Transverse colon (tissue), 4 donors: ENCODE measurements at regions not wholly inside any gene's neighbourhood (a gene's known extent, or its start where the extent isn't known, plus 50 kb on each side); places are given as distances from the start of the nearest gene placed in this dataset.
"Not testable (repeated sequence)": the region's sequence is repeated elsewhere in the genome, so short reads cannot be mapped to it uniquely, and the experiment has no call there.

ENCODE experiments used
- DNase-seq: peaks from one replicate; pipeline ENCODE4 v3.0.0-alpha.2; 2019
- H3K27ac ChIP-seq, 4 donors: fragments of 200-600 bp; sonication (generic); 2 replicates each; pipeline ENCODE4 v1.5.1; 2016 to 2018; ENCODE audit warnings: inconsistent platforms in 4 of 4
- H3K27me3 ChIP-seq: fragments of 200-600 bp; sonication (generic); 2 replicates; pipeline ENCODE4 v1.5.1; 2017; ENCODE audit warnings: inconsistent platforms
- H3K36me3 ChIP-seq, 4 donors: fragments of 200-600 bp; sonication (generic); 2 replicates each; pipeline ENCODE4 v1.5.1; 2017 to 2019; ENCODE audit warnings: inconsistent platforms in 4 of 4
- H3K4me1 ChIP-seq, 4 donors: fragments of 200-600 bp; sonication (generic); 2 replicates each; pipeline ENCODE4 v1.5.1; 2017 to 2020; ENCODE audit warnings: inconsistent platforms in 4 of 4
- H3K4me3 ChIP-seq, 4 donors: fragments of 200-600 bp; sonication (generic); 1 replicate in 1 of 4; 2 replicates in 3 of 4; pipeline versions ENCODE4 v1.5.1 to v1.6.1; 2017 to 2019; ENCODE audit warnings: inconsistent platforms in 4 of 4
- H3K9me3 ChIP-seq, 2 donors: fragments of 200-600 bp; sonication (generic); 2 replicates each; pipeline ENCODE4 v1.5.1; 2017 to 2019; ENCODE audit warnings: inconsistent platforms in 2 of 2
- EP300 ChIP-seq: sonication (generic); formaldehyde crosslinking; IDR thresholded peaks from one replicate; pipeline ENCODE4 v1.6.1; 2017; ENCODE audit warnings: antibody characterized with exemption, low read depth
- POLR2A ChIP-seq: fragments of 450-650 bp; IDR thresholded peaks from one replicate; pipeline ENCODE4 v1.6.1; 2016; ENCODE audit warnings: antibody characterized with exemption, mild to moderate bottlenecking, moderate library complexity
- POLR2AphosphoS5 ChIP-seq, 3 donors: sonication (generic); formaldehyde crosslinking; IDR thresholded peaks; one replicate each; pipeline ENCODE4 v1.6.1; 2016; ENCODE audit warnings: antibody characterized with exemption in 3 of 3
- WGBS, 2 donors: methylation state at CpG; one replicate each; pipeline ENCODE4 v1.1.5; 2018; ENCODE audit warnings: low coverage in 1 of 2; 5-methylcytosine and 5-hydroxymethylcytosine counted together
- in situ Hi-C, 4 donors: fragments of 200-750 bp; cut with MboI; loops; one replicate each; pipeline versions ENCODE4 v1.15.0 to v1.15.1; 2017; ENCODE audit warnings: low sequenced_read_pairs in 3 of 4, low pct_ligation_motif_present in 1 of 4, low pct_unique_long_range_greater_than_20kb in 1 of 4
- intact Hi-C: fragments of 100-400 bp; cut with DNase I; formaldehyde crosslinking; loops from one replicate; pipeline ENCODE4 v1.15.1; 2023; ENCODE audit warnings: low total_unique reads
- TF ChIP-seq, protein P1 (sequence below), 5 experiments: fragments of 200-600 bp in 3 of 5; fragments of 450-650 bp in 2 of 5; sonication (generic) in 3 of 5; IDR thresholded peaks; 1 replicate in 2 of 5; 2 replicates in 3 of 5; pipeline ENCODE4 v1.5.1; 2016 to 2017; ENCODE audit warnings: antibody characterized with exemption in 5 of 5, inconsistent platforms in 3 of 5, mild to moderate bottlenecking in 2 of 5, moderate library complexity in 1 of 5

DNA sequence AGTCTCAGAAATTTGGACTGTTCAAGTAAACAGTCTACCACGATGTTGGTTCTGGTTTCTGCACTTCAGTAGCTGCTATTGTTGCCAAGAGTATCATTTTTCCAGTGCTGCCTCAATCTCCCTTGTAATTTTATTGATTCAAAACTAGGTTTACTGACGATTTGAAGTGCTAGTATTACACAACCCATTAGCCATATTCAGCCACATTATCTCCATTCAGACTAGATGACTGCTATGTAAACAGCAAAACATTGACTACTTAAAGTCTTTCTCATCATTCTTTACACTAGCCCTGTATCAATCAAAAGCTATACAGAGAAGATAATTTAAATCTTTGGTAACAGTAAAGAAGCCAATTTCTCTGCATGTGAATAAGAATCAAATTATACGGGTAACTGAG is 102.0 kb upstream of the TSLP start:
- in situ Hi-C loops = no loop called here
- WGBS, 2 donors = 43% methylated on average over 3 of the region's 3 CpGs
- intact Hi-C loops = no loop called here

DNA sequence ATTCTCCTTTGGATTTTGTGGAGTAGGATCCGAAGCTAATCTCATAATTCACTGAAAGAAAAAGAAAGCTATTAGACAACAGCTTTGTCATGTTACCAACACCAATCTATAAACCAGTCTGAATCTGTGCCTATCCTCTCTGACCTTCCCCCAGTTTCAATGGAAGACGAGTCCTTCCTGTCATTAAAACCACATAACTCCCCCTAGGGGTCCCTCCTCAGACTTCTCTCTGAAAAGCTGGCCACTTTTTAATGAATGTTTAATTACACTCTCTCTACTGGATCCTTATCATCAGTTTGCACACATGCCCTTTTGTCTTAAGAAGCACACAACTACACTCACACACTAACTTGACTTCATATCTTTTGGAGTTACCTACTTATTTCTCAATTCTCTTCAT is 98.0 kb upstream of the TSLP start:
- WGBS, 2 donors = 50 to 100% methylated on average over 1 to 2 of the region's 2 CpGs
- DNase-seq = no peak
- in situ Hi-C loops = no loop called here
- Histone ChIP-seq H3K4me1 (no peaks in the 10 kb centered on the region), H3K27ac (no peak overlapping the region), H3K9me3 (no peaks in the 10 kb centered on the region), H3K4me3 (no peak overlapping the region), H3K36me3 (no peaks in the 10 kb centered on the region), H3K27me3 (no peaks in the 10 kb centered on the region)
- intact Hi-C loops = no loop called here
- TF ChIP-seq POLR2AphosphoS5 (IDR thresholded peaks at IDR 0.05) = no peak
- TF ChIP-seq, protein P1, sequence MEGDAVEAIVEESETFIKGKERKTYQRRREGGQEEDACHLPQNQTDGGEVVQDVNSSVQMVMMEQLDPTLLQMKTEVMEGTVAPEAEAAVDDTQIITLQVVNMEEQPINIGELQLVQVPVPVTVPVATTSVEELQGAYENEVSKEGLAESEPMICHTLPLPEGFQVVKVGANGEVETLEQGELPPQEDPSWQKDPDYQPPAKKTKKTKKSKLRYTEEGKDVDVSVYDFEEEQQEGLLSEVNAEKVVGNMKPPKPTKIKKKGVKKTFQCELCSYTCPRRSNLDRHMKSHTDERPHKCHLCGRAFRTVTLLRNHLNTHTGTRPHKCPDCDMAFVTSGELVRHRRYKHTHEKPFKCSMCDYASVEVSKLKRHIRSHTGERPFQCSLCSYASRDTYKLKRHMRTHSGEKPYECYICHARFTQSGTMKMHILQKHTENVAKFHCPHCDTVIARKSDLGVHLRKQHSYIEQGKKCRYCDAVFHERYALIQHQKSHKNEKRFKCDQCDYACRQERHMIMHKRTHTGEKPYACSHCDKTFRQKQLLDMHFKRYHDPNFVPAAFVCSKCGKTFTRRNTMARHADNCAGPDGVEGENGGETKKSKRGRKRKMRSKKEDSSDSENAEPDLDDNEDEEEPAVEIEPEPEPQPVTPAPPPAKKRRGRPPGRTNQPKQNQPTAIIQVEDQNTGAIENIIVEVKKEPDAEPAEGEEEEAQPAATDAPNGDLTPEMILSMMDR (IDR thresholded peaks at IDR 0.05) = no peak
- no peak for TF ChIP-seq POLR2A
- no peak for TF ChIP-seq EP300

More for the DNA sequence above, 102.0 kb upstream of the TSLP start:
- Histone ChIP-seq H3K27me3 (no peaks in the 10 kb centered on the region), H3K36me3 (no peaks in the 10 kb centered on the region), H3K9me3 (no peaks in the 10 kb centered on the region), H3K4me3 (no peak overlapping the region), H3K4me1 (no peaks in the 10 kb centered on the region), H3K27ac (no peak overlapping the region)
- no peak for TF ChIP-seq POLR2A
- TF ChIP-seq POLR2AphosphoS5 (IDR thresholded peaks at IDR 0.05) = no peak
- TF ChIP-seq, protein P1 (IDR thresholded peaks at IDR 0.05) = no peak
- TF ChIP-seq EP300 = no peak
- DNase-seq = no peak

DNA sequence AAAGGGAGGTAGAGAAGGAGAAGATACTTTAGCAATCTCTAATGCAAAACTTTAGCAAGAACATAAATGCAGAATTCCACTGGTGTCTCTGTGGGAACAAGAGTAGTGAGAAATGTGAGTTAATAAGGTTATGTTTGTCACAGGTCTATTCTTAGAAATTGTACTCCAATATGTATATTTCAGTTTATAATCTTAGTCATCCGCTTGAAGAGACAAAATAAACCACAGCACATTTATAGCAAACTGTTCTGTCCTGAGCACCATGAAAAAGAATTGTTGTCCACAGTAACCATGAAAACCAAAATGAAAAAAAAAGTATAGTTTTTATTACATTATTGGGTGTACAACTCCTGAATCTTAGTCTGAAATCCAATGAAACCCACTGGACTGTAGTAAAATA is 93.6 kb upstream of the TSLP start:
- DNase-seq = no peak
- TF ChIP-seq POLR2AphosphoS5 (IDR thresholded peaks at IDR 0.05) = no peak
- no peak for TF ChIP-seq POLR2A
- no peak for TF ChIP-seq EP300
- Histone ChIP-seq H3K36me3 (no peaks in the 10 kb centered on the region), H3K4me1 (no peaks in the 10 kb centered on the region), H3K4me3 (no peak overlapping the region), H3K9me3 (peaks cover 0 to 6% of the 10 kb centered on the region in 2 donors), H3K27ac (no peak overlapping the region), H3K27me3 (no peaks in the 10 kb centered on the region)
- intact Hi-C loops = no loop called here
- 64 to 67% methylated on average over 1 of the region's 1 CpG for WGBS, 2 donors
- in situ Hi-C loops = no loop called here

DNA sequence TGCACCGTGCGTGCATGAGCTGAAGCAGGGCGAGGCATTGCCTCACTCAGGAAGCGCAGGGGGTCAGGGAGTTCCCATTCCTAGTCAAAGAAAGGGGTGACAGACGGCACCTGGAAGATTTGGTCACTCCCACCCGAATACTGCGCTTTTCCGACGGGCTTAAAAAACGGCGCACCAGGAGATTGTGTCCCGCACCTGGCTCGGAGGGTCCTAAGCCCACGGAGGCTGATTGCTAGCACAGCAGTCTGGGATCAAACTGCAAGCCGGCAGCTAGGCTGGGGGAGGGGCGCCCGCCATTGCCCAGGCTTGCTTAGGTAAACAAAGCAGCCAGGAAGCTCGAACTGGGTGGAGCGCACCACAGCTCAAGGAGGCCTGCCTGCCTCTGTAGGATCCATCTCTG is 85.6 kb upstream of the TSLP start:
- in situ Hi-C loops, intact Hi-C loops, H3K36me3 ChIP-seq, H3K27ac ChIP-seq, H3K4me3 ChIP-seq, H3K27me3 ChIP-seq, DNase-seq, H3K4me1 ChIP-seq, H3K9me3 ChIP-seq: not testable (repeated sequence)
- 78 to 86% methylated on average over 6 to 19 of the region's 19 CpGs for WGBS, 2 donors

DNA sequence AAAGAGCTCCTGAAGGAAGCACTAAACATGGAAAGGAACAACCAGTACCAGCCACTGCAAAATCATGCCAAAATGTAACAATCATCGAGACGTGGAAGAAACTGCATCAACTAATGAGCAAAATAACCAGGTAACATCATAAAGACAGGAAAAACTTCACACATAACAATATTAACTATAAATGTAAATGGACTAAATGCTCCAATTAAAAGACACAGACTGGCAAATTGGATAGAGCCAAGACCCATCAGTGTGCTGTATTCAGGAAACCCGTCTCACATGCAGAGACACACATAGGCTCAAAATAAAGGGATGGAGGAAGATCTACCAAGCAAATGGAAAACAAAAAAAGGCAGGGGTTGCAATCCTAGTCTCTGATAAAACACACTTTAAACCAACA is 83.9 kb upstream of the TSLP start:
- H3K27ac ChIP-seq, DNase-seq, intact Hi-C loops, H3K36me3 ChIP-seq, H3K4me1 ChIP-seq, H3K27me3 ChIP-seq, in situ Hi-C loops, H3K4me3 ChIP-seq, H3K9me3 ChIP-seq: not testable (repeated sequence)
- 73 to 90% methylated on average over 3 of the region's 3 CpGs for WGBS, 2 donors

DNA sequence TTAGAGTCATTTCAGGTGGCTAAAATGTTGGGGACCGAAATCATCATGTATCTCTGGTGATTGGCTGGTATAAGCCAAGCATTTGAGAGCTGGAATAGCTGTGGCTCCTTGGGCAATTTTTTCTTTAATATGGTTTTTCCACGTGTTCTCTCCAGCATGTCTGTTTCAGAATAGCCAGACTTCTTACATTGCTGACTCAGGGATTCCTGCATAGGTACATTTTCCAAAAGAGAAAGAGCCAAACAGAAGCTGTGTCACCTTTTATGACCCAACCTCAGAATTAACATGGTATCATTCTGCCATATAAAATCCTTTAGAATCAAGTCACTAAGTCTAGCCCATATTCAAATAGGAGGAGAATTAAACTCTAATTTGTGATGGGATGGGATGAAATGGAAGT is 74.8 kb upstream of the TSLP start:
- no peak for DNase-seq
- intact Hi-C loops = no loop called here
- no peaks in the 10 kb centered on the region for H3K27me3 ChIP-seq
- no peak for TF ChIP-seq POLR2A
- TF ChIP-seq EP300 = no peak
- TF ChIP-seq, protein P1 (IDR thresholded peaks at IDR 0.05) = no peak
- TF ChIP-seq POLR2AphosphoS5 (IDR thresholded peaks at IDR 0.05) = no peak
- no peaks in the 10 kb centered on the region for H3K4me1 ChIP-seq
- in situ Hi-C loops = no loop called here
- H3K9me3 ChIP-seq = no peaks in the 10 kb centered on the region
- 56 to 86% methylated on average over 1 to 2 of the region's 2 CpGs for WGBS, 2 donors
- no peak overlapping the region for H3K27ac ChIP-seq
- H3K4me3 ChIP-seq = no peak overlapping the region
- H3K36me3 ChIP-seq = no peaks in the 10 kb centered on the region
